HEK293 (cell line): ENCODE measurements at regions not wholly inside any gene's neighbourhood (a gene's known extent, or its start where the extent isn't known, plus 50 kb on each side); places are given as distances from the start of the nearest gene placed in this dataset.

Experiments
- CTCF ChIA-PET: fragments of 350-600 bp; formaldehyde crosslinking; extraction: SDS; loops from one replicate; lab custom pipeline; 2021; ENCODE audit warnings: antibody characterized with exemption; lab: Yijun Ruan, JAX
- POLR2A ChIA-PET: fragments of 300-600 bp; formaldehyde crosslinking; extraction: SDS; loops from one replicate; lab custom pipeline; 2020; ENCODE audit warnings: antibody characterized with exemption, inconsistent platforms; lab: Yijun Ruan, JAX
- H3K27ac ChIP-seq: fragments of 200-500 bp; sonication (Bioruptor generic); 2 replicates; pipeline ENCODE4 v1.5.1; 2014; ENCODE audit warnings: low read depth, low read length, control low read depth, inconsistent platforms; ENCODE audit errors: extremely low read depth
- H3K36me3 ChIP-seq, 2 experiments: fragments of 200-500 bp in 1 of 2; sonication (Bioruptor generic) in 1 of 2; 1 replicate in 1 of 2; 2 replicates in 1 of 2; pipeline ENCODE4 v1.5.1; 2014 to 2017; ENCODE audit warnings: inconsistent platforms in 2 of 2, low read length in 2 of 2; ENCODE audit not compliant: control insufficient read depth in 2 of 2, insufficient read depth in 1 of 2
- H3K4me1 ChIP-seq: fragments of 200-500 bp; sonication (Bioruptor generic); 2 replicates; pipeline ENCODE4 v1.5.1; 2014; ENCODE audit warnings: mild to moderate bottlenecking, low read length, inconsistent platforms; ENCODE audit not compliant: control insufficient read depth, insufficient read depth
- H3K4me3 ChIP-seq: 2 replicates; pipeline ENCODE4 v1.5.1; 2011; ENCODE audit warnings: low read depth, mild to moderate bottlenecking, control low read depth, low read length, moderate library complexity
- H3K9me3 ChIP-seq: fragments of 200-500 bp; sonication (Bioruptor generic); 2 replicates; pipeline ENCODE4 v1.5.1; 2014; ENCODE audit warnings: low read depth, low read length, inconsistent platforms; ENCODE audit not compliant: control insufficient read depth, insufficient read depth
- HOXD13 ChIP-seq: sonication (generic); formaldehyde crosslinking; IDR thresholded peaks from 2 replicates; pipeline ENCODE4 v1.8.0; 2022; ENCODE audit warnings: missing genetic modification reagents, borderline replicate concordance
- INSM2 ChIP-seq: fragments of 450-650 bp; formaldehyde crosslinking; IDR thresholded peaks from 2 replicates; pipeline ENCODE4 v1.5.1; 2016; ENCODE audit warnings: missing biosample characterization, missing genetic modification characterization
- MEIS1 ChIP-seq: sonication (generic); formaldehyde crosslinking; IDR thresholded peaks from 2 replicates; pipeline ENCODE4 v1.8.1; 2022; ENCODE audit warnings: missing genetic modification reagents, mild to moderate bottlenecking, borderline replicate concordance
- MYNN ChIP-seq: fragments of 450-650 bp; formaldehyde crosslinking; IDR thresholded peaks from 2 replicates; pipeline ENCODE4 v1.5.1; 2016; ENCODE audit warnings: missing biosample characterization, missing genetic modification characterization, borderline replicate concordance
- SETDB1 ChIP-seq: IDR thresholded peaks from one replicate; pipeline ENCODE4 v1.6.1; 2017; ENCODE audit warnings: mild to moderate bottlenecking, low read length, moderate library complexity, mixed read lengths; ENCODE audit not compliant: insufficient read length
- TRIM28 ChIP-seq: IDR thresholded peaks from 2 replicates; pipeline ENCODE4 v1.6.1; 2011; ENCODE audit warnings: low read length, control low read depth, borderline replicate concordance
- YY2 ChIP-seq: fragments of 450-650 bp; formaldehyde crosslinking; IDR thresholded peaks from 2 replicates; pipeline ENCODE4 v1.5.1; 2016; ENCODE audit warnings: missing biosample characterization, missing genetic modification characterization
- ZBTB1 ChIP-seq: fragments of 450-650 bp; formaldehyde crosslinking; IDR thresholded peaks from 2 replicates; pipeline ENCODE4 v1.5.1; 2016; ENCODE audit warnings: missing biosample characterization, missing genetic modification characterization
- ZBTB26 ChIP-seq: fragments of 450-650 bp; formaldehyde crosslinking; optimal IDR thresholded peaks from 2 replicates; pipeline ENCODE3; 2016; ENCODE audit warnings: missing biosample characterization, mild to moderate bottlenecking, missing genetic modification characterization
- ZNF16 ChIP-seq: fragments of 450-650 bp; formaldehyde crosslinking; IDR thresholded peaks from 2 replicates; pipeline ENCODE4 v1.5.1; 2016; ENCODE audit warnings: low read depth, missing biosample characterization, missing genetic modification characterization
- ZNF585B ChIP-seq: fragments of 450-650 bp; formaldehyde crosslinking; IDR thresholded peaks from 2 replicates; pipeline ENCODE4 v1.5.1; 2016; ENCODE audit warnings: missing biosample characterization, missing genetic modification characterization
- ZNF830 ChIP-seq: fragments of 450-650 bp; IDR thresholded peaks from 2 replicates; pipeline ENCODE4 v1.5.0; 2018; ENCODE audit warnings: missing biosample characterization, missing genetic modification characterization, low read depth, mild to moderate bottlenecking, moderate library complexity
- TF ChIP-seq, protein P1 (sequence below): fragments of 450-650 bp; formaldehyde crosslinking; IDR thresholded peaks from 2 replicates; pipeline ENCODE4; 2016; ENCODE audit warnings: missing biosample characterization, missing genetic modification characterization
- TF ChIP-seq, protein P2 (sequence below): fragments of 450-650 bp; formaldehyde crosslinking; IDR thresholded peaks from 2 replicates; pipeline ENCODE4 v1.5.1; 2016; ENCODE audit warnings: missing biosample characterization, missing genetic modification characterization
- TF ChIP-seq, protein P3 (sequence below): fragments of 450-650 bp; formaldehyde crosslinking; IDR thresholded peaks from 2 replicates; pipeline ENCODE4 v1.5.1; 2016; ENCODE audit warnings: missing biosample characterization, missing genetic modification characterization
- TF ChIP-seq, protein P4 (sequence below): fragments of 450-650 bp; formaldehyde crosslinking; IDR thresholded peaks from 2 replicates; pipeline ENCODE4 v1.5.1; 2017; ENCODE audit warnings: missing biosample characterization, missing genetic modification characterization

DNA sequence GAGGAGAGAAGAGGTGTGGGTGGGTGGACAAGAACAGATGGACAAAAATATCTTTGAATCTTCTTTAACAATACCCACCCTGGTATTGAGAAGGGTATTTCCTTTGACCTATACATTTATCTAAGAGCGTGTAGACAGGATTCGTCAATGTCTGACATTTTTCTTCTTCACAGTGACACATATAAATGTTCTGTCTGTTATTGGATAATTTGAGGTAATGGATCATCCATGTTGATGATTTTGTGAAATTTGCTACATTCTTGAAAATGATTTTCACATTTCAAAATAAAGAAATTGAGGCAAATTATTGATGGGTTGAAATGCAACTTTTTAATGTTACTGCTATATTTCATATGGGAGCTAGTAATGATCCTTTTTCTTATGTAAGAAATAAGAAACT lies 770.7 kb upstream of the EPHA7 start:
- no peak for TF ChIP-seq ZBTB1 (tag by site-specific recombination)
- TF ChIP-seq, protein P1, sequence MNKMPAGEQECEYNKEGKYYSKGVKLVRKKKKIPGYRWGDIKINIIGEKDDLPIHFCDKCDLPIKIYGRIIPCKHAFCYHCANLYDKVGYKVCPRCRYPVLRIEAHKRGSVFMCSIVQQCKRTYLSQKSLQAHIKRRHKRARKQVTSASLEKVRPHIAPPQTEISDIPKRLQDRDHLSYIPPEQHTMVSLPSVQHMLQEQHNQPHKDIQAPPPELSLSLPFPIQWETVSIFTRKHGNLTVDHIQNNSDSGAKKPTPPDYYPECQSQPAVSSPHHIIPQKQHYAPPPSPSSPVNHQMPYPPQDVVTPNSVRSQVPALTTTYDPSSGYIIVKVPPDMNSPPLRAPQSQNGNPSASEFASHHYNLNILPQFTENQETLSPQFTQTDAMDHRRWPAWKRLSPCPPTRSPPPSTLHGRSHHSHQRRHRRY (tag by site-specific recombination), result no peak
- no peak for TF ChIP-seq SETDB1
- TF ChIP-seq ZNF16 (tag by site-specific recombination), result no peak
- TF ChIP-seq, protein P2, sequence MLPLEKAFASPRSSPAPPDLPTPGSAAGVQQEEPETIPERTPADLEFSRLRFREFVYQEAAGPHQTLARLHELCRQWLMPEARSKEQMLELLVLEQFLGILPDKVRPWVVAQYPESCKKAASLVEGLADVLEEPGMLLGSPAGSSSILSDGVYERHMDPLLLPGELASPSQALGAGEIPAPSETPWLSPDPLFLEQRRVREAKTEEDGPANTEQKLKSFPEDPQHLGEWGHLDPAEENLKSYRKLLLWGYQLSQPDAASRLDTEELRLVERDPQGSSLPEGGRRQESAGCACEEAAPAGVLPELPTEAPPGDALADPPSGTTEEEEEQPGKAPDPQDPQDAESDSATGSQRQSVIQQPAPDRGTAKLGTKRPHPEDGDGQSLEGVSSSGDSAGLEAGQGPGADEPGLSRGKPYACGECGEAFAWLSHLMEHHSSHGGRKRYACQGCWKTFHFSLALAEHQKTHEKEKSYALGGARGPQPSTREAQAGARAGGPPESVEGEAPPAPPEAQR, result no peak
- TF ChIP-seq MEIS1 (CRISPR knock-in tag), result no peak
- TF ChIP-seq YY2 (tag by site-specific recombination), result no peak
- TF ChIP-seq ZNF830, result no peak
- TF ChIP-seq ZBTB26, result no peak
- TF ChIP-seq, protein P3, sequence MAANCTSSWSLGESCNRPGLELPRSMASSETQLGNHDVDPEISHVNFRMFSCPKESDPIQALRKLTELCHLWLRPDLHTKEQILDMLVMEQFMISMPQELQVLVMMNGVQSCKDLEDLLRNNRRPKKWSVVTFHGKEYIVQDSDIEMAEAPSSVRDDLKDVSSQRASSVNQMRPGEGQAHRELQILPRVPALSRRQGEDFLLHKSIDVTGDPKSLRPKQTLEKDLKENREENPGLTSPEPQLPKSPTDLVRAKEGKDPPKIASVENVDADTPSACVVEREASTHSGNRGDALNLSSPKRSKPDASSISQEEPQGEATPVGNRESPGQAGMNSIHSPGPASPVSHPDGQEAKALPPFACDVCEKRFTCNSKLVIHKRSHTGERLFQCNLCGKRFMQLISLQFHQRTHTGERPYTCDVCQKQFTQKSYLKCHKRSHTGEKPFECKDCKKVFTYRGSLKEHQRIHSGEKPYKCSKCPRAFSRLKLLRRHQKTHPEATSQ (tag by site-specific recombination), result no peak
- TF ChIP-seq INSM2 (tag by site-specific recombination), result no peak
- TF ChIP-seq MYNN (tag by site-specific recombination), result no peak
- TF ChIP-seq HOXD13 (CRISPR knock-in tag), result no peak
- Histone ChIP-seq H3K4me3 (no peak overlapping the region), H3K4me1 (no peaks in the 10 kb centered on the region), H3K27ac (no peak overlapping the region), H3K9me3 (no peaks in the 10 kb centered on the region), H3K36me3 (no peaks in the 10 kb centered on the region)
- ChIA-PET POLR2A (no interaction called here), CTCF (interaction anchor here (0.7 kb wide), 1 partner anchor 1404 kb away, joined by 3 read pairs; no protein-coding TSS in a partner anchor)

- no peaks in the 10 kb centered on the region for H3K36me3 ChIP-seq
- H3K4me1 ChIP-seq, result no peaks in the 10 kb centered on the region
- ChIA-PET POLR2A (no interaction called here), CTCF (interaction anchor here (0.6 kb wide), 1 partner anchor 58 kb away, joined by 3 read pairs; no protein-coding TSS in a partner anchor)
- H3K27ac ChIP-seq, result no peak overlapping the region
- TF ChIP-seq, protein P4, sequence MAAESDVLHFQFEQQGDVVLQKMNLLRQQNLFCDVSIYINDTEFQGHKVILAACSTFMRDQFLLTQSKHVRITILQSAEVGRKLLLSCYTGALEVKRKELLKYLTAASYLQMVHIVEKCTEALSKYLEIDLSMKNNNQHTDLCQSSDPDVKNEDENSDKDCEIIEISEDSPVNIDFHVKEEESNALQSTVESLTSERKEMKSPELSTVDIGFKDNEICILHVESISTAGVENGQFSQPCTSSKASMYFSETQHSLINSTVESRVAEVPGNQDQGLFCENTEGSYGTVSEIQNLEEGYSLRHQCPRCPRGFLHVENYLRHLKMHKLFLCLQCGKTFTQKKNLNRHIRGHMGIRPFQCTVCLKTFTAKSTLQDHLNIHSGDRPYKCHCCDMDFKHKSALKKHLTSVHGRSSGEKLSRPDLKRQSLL (tag by site-specific recombination), result no peak
- TF ChIP-seq ZNF585B (tag by site-specific recombination), result peak; percentile 67
- peak; percentile 85; the same call in 1 of the 2 replicates for TF ChIP-seq TRIM28
- H3K4me3 ChIP-seq, result no peak overlapping the region
- no peaks in the 10 kb centered on the region for H3K9me3 ChIP-seq
Measured at GRCh38 chr6:94184666-94185464, 765.5 kb upstream of the EPHA7 start.
